HCT116 (cell line): ENCODE measurements at regions not wholly inside any gene's neighbourhood (a gene's known extent, or its start where the extent isn't known, plus 50 kb on each side); places are given as distances from the start of the nearest gene placed in this dataset.

Experiments
- ATAC-seq: fragments of 200-7000 bp; cut with Tn5 transposase; 2 replicates; pipeline ENCODE4 v1.9.1; 2020; ENCODE audit warnings: mild to moderate bottlenecking, moderate library complexity
- BruUV-seq: library from RNA; stranded (reverse); fragments of 400-500 nt; replicated peaks from 2 replicates; lab custom pipeline; 2021; lab: Mats Ljungman, UMichigan
- CTCF ChIA-PET: fragments of 300-600 bp; sonication (Branson Sonifier 250); formaldehyde crosslinking; loops from one replicate; lab custom pipeline; 2021; ENCODE audit warnings: antibody characterized with exemption; lab: Charles Lee
- POLR2A ChIA-PET: fragments of 300-600, 350-600 bp; sonication (Branson Sonifier 250); formaldehyde crosslinking; loops from one replicate; lab custom pipeline; 2021; ENCODE audit warnings: antibody characterized with exemption; lab: Charles Lee
- RAD21 ChIA-PET, 2 experiments: fragments of 300-600 bp; sonication (Branson Sonifier 250); formaldehyde crosslinking; loops; one replicate each; lab custom pipeline; 2023; ENCODE audit warnings: low total read pairs in 2 of 2; ENCODE audit not compliant: uncharacterized antibody in 2 of 2, unreplicated experiment in 2 of 2, low non-redundant PET in 1 of 2; lab: Charles Lee
- DNase-seq: peaks from one replicate; pipeline ENCODE4 v3.0.0-alpha.2; 2010; ENCODE audit warnings: low read depth, low spot score
- H2AFZ ChIP-seq: fragments of 200-600 bp; shearing (Covaris generic), sonication (generic); 2 replicates; pipeline ENCODE4 v1.6.1; 2017; ENCODE audit warnings: low read depth, mixed run types, mixed read lengths, antibody characterized with exemption, low read length; ENCODE audit not compliant: poor library complexity, severe bottlenecking
- H3K27ac ChIP-seq: 2 replicates; pipeline ENCODE4 v1.5.1; 2012; ENCODE audit warnings: low read depth, low read length
- H3K27me3 ChIP-seq: fragments of 200-600 bp; sonication (generic); 2 replicates; pipeline ENCODE4 v1.6.1; 2016; ENCODE audit warnings: mixed run types, low read length, mixed read lengths; ENCODE audit not compliant: insufficient read depth
- H3K36me3 ChIP-seq, 2 experiments: fragments of 200-500 bp in 1 of 2; fragments of 200-600 bp in 1 of 2; sonication (Bioruptor generic) in 1 of 2; sonication (generic) in 1 of 2; 2 replicates each; pipeline versions ENCODE4 v1.5.1 to v1.6.1; 2014 to 2016; ENCODE audit warnings: low read length in 2 of 2, inconsistent platforms in 1 of 2, mixed read lengths in 1 of 2, mixed run types in 1 of 2; ENCODE audit not compliant: insufficient read depth in 2 of 2, control insufficient read depth in 1 of 2
- H3K4me1 ChIP-seq, 2 experiments: fragments of 200-600 bp in 1 of 2; sonication (generic) in 1 of 2; 2 replicates each; pipeline versions ENCODE4 v1.5.1 to v1.6.1; 2012 to 2017; ENCODE audit warnings: low read length in 2 of 2, inconsistent platforms in 1 of 2, mild to moderate bottlenecking in 1 of 2, mixed read lengths in 1 of 2, mixed run types in 1 of 2, moderate library complexity in 1 of 2; ENCODE audit not compliant: insufficient read depth in 2 of 2, control insufficient read depth in 1 of 2
- H3K4me2 ChIP-seq: fragments of 200-600 bp; sonication (generic); 2 replicates; pipeline ENCODE4 v1.6.1; 2017; ENCODE audit warnings: mixed run types, low read length, mixed read lengths
- H3K4me3 ChIP-seq, 2 experiments: fragments of 200-600 bp in 1 of 2; sonication (generic) in 1 of 2; replicated peaks in 1 of 2; 2 replicates each; pipeline ENCODE4 v1.5.1; 2011 to 2016; ENCODE audit warnings: low read length in 2 of 2, control low read depth in 1 of 2, low read depth in 1 of 2, mild to moderate bottlenecking in 1 of 2, mixed read lengths in 1 of 2, mixed run types in 1 of 2
- H3K79me2 ChIP-seq: fragments of 200-600 bp; sonication (generic); 2 replicates; pipeline ENCODE4 v1.6.1; 2017; ENCODE audit warnings: mild to moderate bottlenecking, mixed run types, low read length, moderate library complexity, mixed read lengths; ENCODE audit not compliant: insufficient read depth
- H3K9ac ChIP-seq: fragments of 200-600 bp; sonication (generic); 2 replicates; pipeline ENCODE4 v1.6.1; 2016; ENCODE audit warnings: low read length, mixed read lengths
- H3K9me2 ChIP-seq: fragments of 200-600 bp; sonication (generic), shearing (Covaris generic); 2 replicates; pipeline ENCODE4 v1.6.1; 2017; ENCODE audit warnings: mixed run types, mild to moderate bottlenecking, moderate library complexity; ENCODE audit not compliant: insufficient read depth
- H3K9me3 ChIP-seq, 2 experiments: fragments of 200-500 bp in 1 of 2; fragments of 200-600 bp in 1 of 2; sonication (Bioruptor generic) in 1 of 2; sonication (generic) in 1 of 2; 2 replicates each; pipeline ENCODE4 v1.6.1; 2014 to 2017; ENCODE audit warnings: low read length in 2 of 2, mixed read lengths in 2 of 2, inconsistent platforms in 1 of 2, low read depth in 1 of 2, mild to moderate bottlenecking in 1 of 2, mixed run types in 1 of 2, moderate library complexity in 1 of 2; ENCODE audit not compliant: control insufficient read depth in 1 of 2, insufficient read depth in 1 of 2
- H4K20me1 ChIP-seq: fragments of 200-600 bp; sonication (generic), shearing (Covaris generic); 2 replicates; pipeline ENCODE4 v1.6.1; 2017; ENCODE audit warnings: mixed run types, mild to moderate bottlenecking, moderate library complexity; ENCODE audit not compliant: insufficient read depth
- CBX3 ChIP-seq: IDR thresholded peaks from 2 replicates; pipeline ENCODE4 v1.6.1; 2012; ENCODE audit warnings: low read depth
- CEBPB ChIP-seq: IDR thresholded peaks from 2 replicates; pipeline ENCODE4 v1.6.1; 2012; ENCODE audit warnings: low read depth
- EGR1 ChIP-seq: IDR thresholded peaks from 2 replicates; pipeline ENCODE4 v1.6.1; 2012; ENCODE audit warnings: low read depth
- EZH2 ChIP-seq: fragments of 200-600 bp; sonication (generic); IDR thresholded peaks from 2 replicates; pipeline ENCODE4 v1.6.1; 2017; ENCODE audit warnings: antibody characterized with exemption, mixed run types
- EZH2phosphoT487 ChIP-seq: fragments of 200-600 bp; IDR thresholded peaks from 2 replicates; pipeline ENCODE4 v1.6.1; 2018; ENCODE audit warnings: antibody characterized with exemption, borderline replicate concordance
- FOSL1 ChIP-seq: IDR thresholded peaks from 2 replicates; pipeline ENCODE4 v1.6.1; 2012; ENCODE audit warnings: low read depth
- JUND ChIP-seq: IDR thresholded peaks from 2 replicates; pipeline ENCODE4 v1.6.1; 2012
- POLR2AphosphoS5 ChIP-seq: IDR thresholded peaks from 2 replicates; pipeline ENCODE4 v1.6.1; 2011; ENCODE audit warnings: mild to moderate bottlenecking, low read depth, low read length, moderate library complexity
- RAD21 ChIP-seq: IDR thresholded peaks from 2 replicates; pipeline ENCODE4 v1.6.1; 2012; ENCODE audit warnings: low read depth, mild to moderate bottlenecking
- SIN3A ChIP-seq: IDR thresholded peaks from 2 replicates; pipeline ENCODE4 v1.6.1; 2012; ENCODE audit warnings: low read depth
- SP1 ChIP-seq: IDR thresholded peaks from 2 replicates; pipeline ENCODE4 v1.6.1; 2012; ENCODE audit warnings: low read depth
- SRF ChIP-seq: IDR thresholded peaks from 2 replicates; pipeline ENCODE4 v1.6.1; 2012; ENCODE audit warnings: low read depth
- TCF7L2 ChIP-seq: IDR thresholded peaks from 2 replicates; pipeline ENCODE4 v1.7.0; 2011; ENCODE audit warnings: borderline replicate concordance, inconsistent platforms; ENCODE audit not compliant: insufficient read depth, insufficient read length; ENCODE audit errors: extremely low read depth
- YY1 ChIP-seq: IDR thresholded peaks from 2 replicates; pipeline ENCODE4 v1.6.1; 2011; ENCODE audit warnings: low read length, low read depth, moderate library complexity, mild to moderate bottlenecking; ENCODE audit not compliant: insufficient replicate concordance; ENCODE audit errors: extremely low read depth
- ZFX ChIP-seq: fragments of 450-650 bp; IDR thresholded peaks from 2 replicates; pipeline ENCODE4 v1.6.1; 2017
- intact Hi-C: fragments of 100-400 bp; cut with micrococcal nuclease; formaldehyde crosslinking; loops from 2 replicates; pipeline ENCODE4 v1.10.0; 2022
- TF ChIP-seq, protein P1 (sequence below): IDR thresholded peaks from 2 replicates; pipeline ENCODE4 v1.6.1; 2012; ENCODE audit warnings: low read depth
- TF ChIP-seq, protein P2 (sequence below), 3 experiments: fragments of 200-600 bp in 1 of 3; sonication (generic) in 1 of 3; IDR thresholded peaks in 2 of 3; conservative IDR thresholded peaks in 1 of 3; 2 replicates each; pipeline ENCODE4 v1.5.1; 2012 to 2017; ENCODE audit warnings: low read depth in 2 of 3, low read length in 2 of 3, antibody characterized with exemption in 1 of 3, borderline replicate concordance in 1 of 3, control low read depth in 1 of 3, mild to moderate bottlenecking in 1 of 3, mixed read lengths in 1 of 3, mixed run types in 1 of 3, moderate library complexity in 1 of 3; ENCODE audit not compliant: insufficient read depth in 1 of 3
- TF ChIP-seq, protein P3 (sequence below): IDR thresholded peaks from 2 replicates; pipeline ENCODE4 v1.6.1; 2011; ENCODE audit warnings: mild to moderate bottlenecking, low read length, moderate library complexity; ENCODE audit not compliant: insufficient replicate concordance; ENCODE audit errors: extremely low read depth
- TF ChIP-seq, protein P4 (sequence below): IDR thresholded peaks from 2 replicates; pipeline ENCODE4 v1.6.1; 2012
- TF ChIP-seq, protein P5 (sequence below): IDR thresholded peaks from 2 replicates; pipeline ENCODE4 v1.6.1; 2012

DNA sequence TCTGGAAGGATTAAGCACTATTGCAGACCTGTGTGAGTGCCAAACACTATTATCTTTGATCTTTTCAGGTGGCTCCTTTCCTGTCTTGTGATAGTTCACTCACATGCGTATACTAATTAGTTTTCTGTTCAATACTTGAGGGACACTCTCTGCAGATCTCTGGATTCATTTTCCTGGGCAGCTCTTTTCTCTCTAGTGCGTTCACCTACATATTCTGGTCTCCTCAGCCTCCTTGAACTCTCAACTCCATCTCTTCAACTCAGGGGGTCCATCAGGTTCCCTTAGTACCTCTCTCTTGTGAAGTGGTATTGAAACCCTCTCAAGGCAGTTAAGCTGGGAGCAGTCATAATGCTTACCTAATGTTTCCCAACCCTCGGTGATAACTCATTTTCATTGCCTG lies 1218.1 kb upstream of the MAP3K7 start:
- H3K4me1 ChIP-seq: no peaks in the 10 kb centered on the region
- CTCF ChIA-PET: no interaction called here
- TF ChIP-seq TCF7L2: no peak
- TF ChIP-seq CEBPB: no peak
- TF ChIP-seq, protein P1, sequence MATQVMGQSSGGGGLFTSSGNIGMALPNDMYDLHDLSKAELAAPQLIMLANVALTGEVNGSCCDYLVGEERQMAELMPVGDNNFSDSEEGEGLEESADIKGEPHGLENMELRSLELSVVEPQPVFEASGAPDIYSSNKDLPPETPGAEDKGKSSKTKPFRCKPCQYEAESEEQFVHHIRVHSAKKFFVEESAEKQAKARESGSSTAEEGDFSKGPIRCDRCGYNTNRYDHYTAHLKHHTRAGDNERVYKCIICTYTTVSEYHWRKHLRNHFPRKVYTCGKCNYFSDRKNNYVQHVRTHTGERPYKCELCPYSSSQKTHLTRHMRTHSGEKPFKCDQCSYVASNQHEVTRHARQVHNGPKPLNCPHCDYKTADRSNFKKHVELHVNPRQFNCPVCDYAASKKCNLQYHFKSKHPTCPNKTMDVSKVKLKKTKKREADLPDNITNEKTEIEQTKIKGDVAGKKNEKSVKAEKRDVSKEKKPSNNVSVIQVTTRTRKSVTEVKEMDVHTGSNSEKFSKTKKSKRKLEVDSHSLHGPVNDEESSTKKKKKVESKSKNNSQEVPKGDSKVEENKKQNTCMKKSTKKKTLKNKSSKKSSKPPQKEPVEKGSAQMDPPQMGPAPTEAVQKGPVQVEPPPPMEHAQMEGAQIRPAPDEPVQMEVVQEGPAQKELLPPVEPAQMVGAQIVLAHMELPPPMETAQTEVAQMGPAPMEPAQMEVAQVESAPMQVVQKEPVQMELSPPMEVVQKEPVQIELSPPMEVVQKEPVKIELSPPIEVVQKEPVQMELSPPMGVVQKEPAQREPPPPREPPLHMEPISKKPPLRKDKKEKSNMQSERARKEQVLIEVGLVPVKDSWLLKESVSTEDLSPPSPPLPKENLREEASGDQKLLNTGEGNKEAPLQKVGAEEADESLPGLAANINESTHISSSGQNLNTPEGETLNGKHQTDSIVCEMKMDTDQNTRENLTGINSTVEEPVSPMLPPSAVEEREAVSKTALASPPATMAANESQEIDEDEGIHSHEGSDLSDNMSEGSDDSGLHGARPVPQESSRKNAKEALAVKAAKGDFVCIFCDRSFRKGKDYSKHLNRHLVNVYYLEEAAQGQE: no peak
- no peak for TF ChIP-seq SP1
- TF ChIP-seq YY1: no peak
- TF ChIP-seq POLR2AphosphoS5: no peak
- no peak for TF ChIP-seq EGR1
- TF ChIP-seq SRF: no peak
- no peak for TF ChIP-seq ZFX
- TF ChIP-seq, protein P2, sequence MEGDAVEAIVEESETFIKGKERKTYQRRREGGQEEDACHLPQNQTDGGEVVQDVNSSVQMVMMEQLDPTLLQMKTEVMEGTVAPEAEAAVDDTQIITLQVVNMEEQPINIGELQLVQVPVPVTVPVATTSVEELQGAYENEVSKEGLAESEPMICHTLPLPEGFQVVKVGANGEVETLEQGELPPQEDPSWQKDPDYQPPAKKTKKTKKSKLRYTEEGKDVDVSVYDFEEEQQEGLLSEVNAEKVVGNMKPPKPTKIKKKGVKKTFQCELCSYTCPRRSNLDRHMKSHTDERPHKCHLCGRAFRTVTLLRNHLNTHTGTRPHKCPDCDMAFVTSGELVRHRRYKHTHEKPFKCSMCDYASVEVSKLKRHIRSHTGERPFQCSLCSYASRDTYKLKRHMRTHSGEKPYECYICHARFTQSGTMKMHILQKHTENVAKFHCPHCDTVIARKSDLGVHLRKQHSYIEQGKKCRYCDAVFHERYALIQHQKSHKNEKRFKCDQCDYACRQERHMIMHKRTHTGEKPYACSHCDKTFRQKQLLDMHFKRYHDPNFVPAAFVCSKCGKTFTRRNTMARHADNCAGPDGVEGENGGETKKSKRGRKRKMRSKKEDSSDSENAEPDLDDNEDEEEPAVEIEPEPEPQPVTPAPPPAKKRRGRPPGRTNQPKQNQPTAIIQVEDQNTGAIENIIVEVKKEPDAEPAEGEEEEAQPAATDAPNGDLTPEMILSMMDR (IDR thresholded peaks at IDR 0.05 in 2 of 3, conservative IDR thresholded peaks at IDR 0.05 in 1 of 3; ENCODE audit: borderline replicate concordance in 1 of 3, insufficient read depth in 1 of 3, low read depth in 2 of 3, low read length in 2 of 3): no peak
- no peak for TF ChIP-seq JUND
- TF ChIP-seq EZH2: no peak
- TF ChIP-seq, protein P3, sequence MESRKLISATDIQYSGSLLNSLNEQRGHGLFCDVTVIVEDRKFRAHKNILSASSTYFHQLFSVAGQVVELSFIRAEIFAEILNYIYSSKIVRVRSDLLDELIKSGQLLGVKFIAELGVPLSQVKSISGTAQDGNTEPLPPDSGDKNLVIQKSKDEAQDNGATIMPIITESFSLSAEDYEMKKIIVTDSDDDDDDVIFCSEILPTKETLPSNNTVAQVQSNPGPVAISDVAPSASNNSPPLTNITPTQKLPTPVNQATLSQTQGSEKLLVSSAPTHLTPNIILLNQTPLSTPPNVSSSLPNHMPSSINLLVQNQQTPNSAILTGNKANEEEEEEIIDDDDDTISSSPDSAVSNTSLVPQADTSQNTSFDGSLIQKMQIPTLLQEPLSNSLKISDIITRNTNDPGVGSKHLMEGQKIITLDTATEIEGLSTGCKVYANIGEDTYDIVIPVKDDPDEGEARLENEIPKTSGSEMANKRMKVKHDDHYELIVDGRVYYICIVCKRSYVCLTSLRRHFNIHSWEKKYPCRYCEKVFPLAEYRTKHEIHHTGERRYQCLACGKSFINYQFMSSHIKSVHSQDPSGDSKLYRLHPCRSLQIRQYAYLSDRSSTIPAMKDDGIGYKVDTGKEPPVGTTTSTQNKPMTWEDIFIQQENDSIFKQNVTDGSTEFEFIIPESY: no peak
- no peak for TF ChIP-seq RAD21
- TF ChIP-seq, protein P4, sequence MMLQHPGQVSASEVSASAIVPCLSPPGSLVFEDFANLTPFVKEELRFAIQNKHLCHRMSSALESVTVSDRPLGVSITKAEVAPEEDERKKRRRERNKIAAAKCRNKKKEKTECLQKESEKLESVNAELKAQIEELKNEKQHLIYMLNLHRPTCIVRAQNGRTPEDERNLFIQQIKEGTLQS: no peak
- TF ChIP-seq, protein P5, sequence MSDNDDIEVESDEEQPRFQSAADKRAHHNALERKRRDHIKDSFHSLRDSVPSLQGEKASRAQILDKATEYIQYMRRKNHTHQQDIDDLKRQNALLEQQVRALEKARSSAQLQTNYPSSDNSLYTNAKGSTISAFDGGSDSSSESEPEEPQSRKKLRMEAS: no peak
- TF ChIP-seq EZH2phosphoT487: no peak
- no peak for TF ChIP-seq CBX3
- TF ChIP-seq SIN3A: no peak
- no peak for TF ChIP-seq FOSL1
- TF ChIP-seq, all 23 proteins: peak for 0
- Histone ChIP-seq H3K9me3 (peaks cover 6 to 10% of the 10 kb centered on the region in 2 experiments; a peak in 3 of 4 replicates), H4K20me1 (no peaks in the 10 kb centered on the region), H3K27ac (no peak overlapping the region), H3K9ac (no peak overlapping the region), H3K27me3 (no peaks in the 10 kb centered on the region), H3K4me3 (no peak overlapping the region), H3K36me3 (no peaks in the 10 kb centered on the region), H2AFZ (no peak overlapping the region), H3K9me2 (no peaks in the 10 kb centered on the region), H3K4me2 (no peak overlapping the region), H3K79me2 (no peaks in the 10 kb centered on the region)
- no peak for ATAC-seq
- no peak for DNase-seq
- no TSS peak for BruUV-seq
- POLR2A ChIA-PET: no interaction called here
- intact Hi-C loops: no loop called here
- RAD21 ChIA-PET: no interaction called here
